CD4-positive, alpha-beta T cell (primary cell): ENCODE measurements at regions not wholly inside any gene's neighbourhood (a gene's known extent, or its start where the extent isn't known, plus 50 kb on each side); places are given as distances from the start of the nearest gene placed in this dataset.

ENCODE experiments used
- ATAC-seq: fragments of 200-7000 bp; cut with Tn5 transposase; one replicate; pipeline ENCODE4 v1.10.0; 2022; ENCODE audit warnings: mild to moderate bottlenecking; ENCODE audit not compliant: poor library complexity
- CTCF ChIA-PET: fragments of 350-600 bp; sonication (Branson Sonifier 250); formaldehyde crosslinking; loops from one replicate; lab custom pipeline; 2021; ENCODE audit warnings: antibody characterized with exemption, inconsistent platforms; lab: Charles Lee
- POLR2A ChIA-PET: fragments of 350-600 bp; sonication (Branson Sonifier 250); formaldehyde crosslinking; loops from one replicate; lab custom pipeline; 2021; ENCODE audit warnings: antibody characterized with exemption, inconsistent platforms; lab: Charles Lee
- DNase-seq, 14 experiments: peaks; one replicate each; pipeline ENCODE4 v3.0.0-alpha.2; 2013 to 2020; ENCODE audit warnings: mixed read lengths in 2 of 14
- H3K27ac ChIP-seq, 2 donors: one replicate each; pipeline versions ENCODE4 v1.5.1 to v1.7.0; 2013; ENCODE audit warnings: low read length in 2 of 2, low read depth in 1 of 2, mild to moderate bottlenecking in 1 of 2
- H3K27me3 ChIP-seq, 2 experiments: 1 replicate in 1 of 2; 2 replicates in 1 of 2; pipeline versions ENCODE4 v1.6.1 to v1.7.0; 2013; ENCODE audit warnings: low read length in 2 of 2, control low read depth in 1 of 2, mild to moderate bottlenecking in 1 of 2, moderate library complexity in 1 of 2; ENCODE audit not compliant: insufficient read depth in 2 of 2, control insufficient read depth in 1 of 2
- H3K36me3 ChIP-seq: one replicate; pipeline ENCODE4 v1.6.1; 2013; ENCODE audit warnings: low read length, control low read depth; ENCODE audit not compliant: insufficient read depth
- H3K4me1 ChIP-seq: one replicate; pipeline ENCODE4 v1.6.1; 2013; ENCODE audit warnings: low read length, control low read depth; ENCODE audit not compliant: insufficient read depth
- H3K4me3 ChIP-seq: one replicate; pipeline ENCODE4 v1.5.1; 2013; ENCODE audit warnings: mild to moderate bottlenecking, low read length, moderate library complexity
- H3K9me3 ChIP-seq, 2 experiments: 1 replicate in 1 of 2; 2 replicates in 1 of 2; pipeline versions ENCODE4 v1.6.1 to v1.7.0; 2013; ENCODE audit warnings: low read length in 2 of 2, mild to moderate bottlenecking in 2 of 2, control low read depth in 1 of 2, moderate library complexity in 1 of 2; ENCODE audit not compliant: control insufficient read depth in 1 of 2, insufficient read depth in 1 of 2
- H3K27ac Mint-ChIP-seq: one replicate; pipeline ENCODE4 v1.8.0; 2020; ENCODE audit warnings: mixed read lengths
- H3K27me3 Mint-ChIP-seq: one replicate; pipeline ENCODE4 v1.8.0; 2021; ENCODE audit warnings: mixed read lengths
- H3K36me3 Mint-ChIP-seq: one replicate; pipeline ENCODE4 v1.8.0; 2021; ENCODE audit warnings: low read depth, mixed read lengths
- H3K4me1 Mint-ChIP-seq: one replicate; pipeline ENCODE4 v1.8.0; 2021; ENCODE audit warnings: low read depth, mixed read lengths
- H3K4me3 Mint-ChIP-seq: one replicate; pipeline ENCODE4 v1.8.0; 2020; ENCODE audit warnings: mild to moderate bottlenecking, mixed read lengths
- H3K9me3 Mint-ChIP-seq: one replicate; pipeline ENCODE4 v1.8.0; 2020; ENCODE audit warnings: mixed read lengths
- CTCF ChIP-seq: fragments of 200-600 bp; IDR thresholded peaks from one replicate; pipeline ENCODE4 v1.8.0; 2022; ENCODE audit warnings: antibody characterized with exemption, mild to moderate bottlenecking
- intact Hi-C, 2 experiments: fragments of 100-400 bp; cut with DNase I in 1 of 2; cut with micrococcal nuclease in 1 of 2; formaldehyde crosslinking; loops; one replicate each; pipeline versions ENCODE4 v1.15.1 to v1.9.0; 2023 to 2025; cut with DNase I, micrococcal nuclease

- H3K36me3 ChIP-seq, result no peaks in the 10 kb centered on the region
- no peak overlapping the region for H3K27ac ChIP-seq
- DNase-seq, result no peak
- no peak for ATAC-seq
- no peaks in the 10 kb centered on the region for H3K4me1 Mint-ChIP-seq
- intact Hi-C loops, result no loop called here
- H3K27me3 Mint-ChIP-seq, result peaks cover 10% of the 10 kb centered on the region
- H3K9me3 ChIP-seq, result no peaks in the 10 kb centered on the region
- H3K36me3 Mint-ChIP-seq, result no peaks in the 10 kb centered on the region
- H3K9me3 Mint-ChIP-seq, result no peaks in the 10 kb centered on the region
- no peak overlapping the region for H3K4me3 Mint-ChIP-seq
- CTCF ChIA-PET, result no interaction called here
- H3K27ac Mint-ChIP-seq, result no peak overlapping the region
- POLR2A ChIA-PET, result no interaction called here
- H3K4me3 ChIP-seq, result no peak overlapping the region
- H3K27me3 ChIP-seq, result no peaks in the 10 kb centered on the region
- TF ChIP-seq CTCF, result no peak
- H3K4me1 ChIP-seq, result no peaks in the 10 kb centered on the region
Measured at GRCh38 chr16:86099326-86099725, 200.4 kb downstream of the IRF8 start.

GRCh38 chr16:86100205-86101136 lies 201.5 kb downstream of the IRF8 start:
- Histone ChIP-seq H3K4me1 (no peaks in the 10 kb centered on the region), H3K27me3 (no peaks in the 10 kb centered on the region), H3K9me3 (no peaks in the 10 kb centered on the region), H3K27ac (no peak overlapping the region), H3K4me3 (no peak overlapping the region), H3K36me3 (no peaks in the 10 kb centered on the region)
- Mint-ChIP-seq H3K27ac (no peak overlapping the region), H3K36me3 (no peaks in the 10 kb centered on the region), H3K4me1 (no peaks in the 10 kb centered on the region), H3K27me3 (peaks cover 10% of the 10 kb centered on the region), H3K4me3 (no peak overlapping the region), H3K9me3 (no peaks in the 10 kb centered on the region)
- DNase-seq, result no peak
- TF ChIP-seq CTCF, result no peak
- intact Hi-C loops, result no loop called here
- ChIA-PET CTCF (no interaction called here), POLR2A (no interaction called here)
- no peak for ATAC-seq

DNA sequence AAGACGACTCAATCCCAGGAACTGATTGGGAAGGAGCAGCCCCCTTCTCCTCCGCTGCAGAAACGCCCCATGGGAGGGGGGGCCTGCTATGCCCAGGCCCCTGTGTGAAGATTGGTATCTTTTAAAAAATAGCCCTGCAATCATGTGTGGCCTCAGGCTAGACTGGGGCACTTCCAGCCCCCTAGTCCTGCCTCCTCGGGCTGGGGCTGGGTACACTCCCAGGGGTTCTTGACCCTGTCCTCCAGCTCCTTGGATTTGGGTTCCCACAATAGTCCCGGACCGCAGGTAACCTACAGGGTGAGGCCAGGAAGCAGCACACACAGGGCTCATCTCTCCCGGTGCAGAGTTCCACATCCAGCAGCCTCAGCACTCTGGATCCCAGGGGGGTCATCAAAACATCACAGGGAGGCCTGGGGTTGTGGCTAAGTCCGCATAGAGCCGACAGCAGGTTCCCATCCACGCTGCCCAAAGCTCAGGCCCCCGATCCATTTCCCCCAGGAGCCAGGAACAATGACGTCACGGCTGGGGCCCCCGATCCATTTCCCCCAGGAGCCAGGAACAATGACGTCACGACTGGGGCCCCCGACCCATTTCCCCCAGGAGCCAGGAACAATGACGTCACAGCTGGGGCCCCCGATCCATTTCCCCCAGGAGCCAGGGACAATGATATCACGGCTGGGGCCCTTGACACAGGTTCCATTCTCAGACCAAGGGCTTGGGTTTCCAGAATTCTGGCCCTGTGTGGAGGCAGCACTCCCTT lies 202.4 kb downstream of the IRF8 start:
- intact Hi-C loops, result no loop called here
- H3K27me3 ChIP-seq, result no peaks in the 10 kb centered on the region
- no peaks in the 10 kb centered on the region for H3K4me1 Mint-ChIP-seq
- H3K36me3 ChIP-seq, result no peaks in the 10 kb centered on the region
- H3K27me3 Mint-ChIP-seq, result peaks cover 10% of the 10 kb centered on the region
- H3K27ac ChIP-seq, result no peak overlapping the region
- H3K4me3 Mint-ChIP-seq, result no peak overlapping the region
- DNase-seq, result no peak
- no peak overlapping the region for H3K27ac Mint-ChIP-seq
- H3K4me1 ChIP-seq, result no peaks in the 10 kb centered on the region
- ATAC-seq, result no peak
- no peaks in the 10 kb centered on the region for H3K9me3 ChIP-seq
- ChIA-PET POLR2A (no interaction called here), CTCF (no interaction called here)
- H3K36me3 Mint-ChIP-seq, result no peaks in the 10 kb centered on the region
- H3K4me3 ChIP-seq, result no peak overlapping the region
- no peaks in the 10 kb centered on the region for H3K9me3 Mint-ChIP-seq
- TF ChIP-seq CTCF, result no peak
